NCI-H69 (cell line): ENCODE measurements at regions not wholly inside any gene's neighbourhood (a gene's known extent, or its start where the extent isn't known, plus 50 kb on each side); places are given as distances from the start of the nearest gene placed in this dataset.
A peak's percentile ranks its signal among the peaks of the same experiment; 100 is the strongest.

Experiments
- DNase-seq: peaks from one replicate; lab custom pipeline; 2025; lab: John Stamatoyannopoulos, UW

DNA sequence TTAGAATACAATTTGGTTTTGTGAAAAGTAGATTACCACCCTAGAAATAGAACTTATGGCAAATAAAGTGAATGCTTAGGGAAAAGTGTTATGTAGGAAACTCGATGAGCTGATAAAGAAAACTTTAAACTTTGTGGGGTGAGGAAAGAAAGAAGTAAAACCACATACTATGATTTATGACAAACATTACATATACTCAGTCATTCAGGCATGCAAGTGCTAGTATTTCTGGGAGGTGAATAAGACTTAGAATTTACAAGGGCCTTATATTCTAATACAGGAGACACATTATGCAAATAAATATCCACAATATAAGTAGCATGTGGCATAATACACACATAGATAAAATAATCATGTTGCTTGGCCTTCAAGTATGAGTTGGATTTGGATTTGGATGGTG, 618.1 kb downstream of the XIRP2 start:
- DNase-seq, result no peak

DNA sequence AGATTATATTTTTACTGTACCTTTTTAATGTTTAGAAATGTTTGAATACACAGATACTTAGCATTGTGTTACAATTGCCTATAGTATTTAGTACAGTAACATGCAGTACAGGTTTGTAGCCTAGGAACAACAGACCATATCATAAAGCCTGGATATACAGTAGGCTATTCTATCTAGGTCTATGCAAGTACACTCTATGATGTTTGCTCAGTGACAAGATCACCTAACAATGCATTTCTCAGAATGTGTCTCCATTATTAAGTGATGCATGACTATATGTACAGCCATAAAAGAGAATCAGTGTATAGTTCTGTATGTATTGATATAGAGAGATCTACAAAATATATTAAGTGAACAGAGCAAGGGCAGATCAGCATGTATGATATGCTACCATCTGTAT, 616.4 kb downstream of the XIRP2 start:
- DNase-seq, result peak; percentile 0

DNA sequence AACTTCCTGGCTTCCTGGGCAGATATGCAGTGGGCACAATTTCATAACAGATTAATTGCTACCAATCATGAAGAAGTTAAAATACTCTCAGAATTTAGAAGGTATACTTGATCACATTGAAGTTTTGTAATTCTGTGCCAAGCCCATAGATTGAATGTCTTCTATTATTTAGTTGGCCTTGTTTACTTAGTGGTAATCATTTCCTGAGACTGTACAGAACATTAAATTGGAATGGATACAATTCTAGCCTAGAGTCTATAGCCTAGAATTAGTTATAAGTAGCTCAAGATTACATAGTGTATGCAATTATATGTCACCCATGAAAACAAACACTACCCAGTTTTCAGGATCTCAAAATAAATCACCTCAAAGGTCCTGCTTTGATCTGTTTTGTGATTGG, 615.8 kb downstream of the XIRP2 start:
- DNase-seq, result peak; percentile 38

DNA sequence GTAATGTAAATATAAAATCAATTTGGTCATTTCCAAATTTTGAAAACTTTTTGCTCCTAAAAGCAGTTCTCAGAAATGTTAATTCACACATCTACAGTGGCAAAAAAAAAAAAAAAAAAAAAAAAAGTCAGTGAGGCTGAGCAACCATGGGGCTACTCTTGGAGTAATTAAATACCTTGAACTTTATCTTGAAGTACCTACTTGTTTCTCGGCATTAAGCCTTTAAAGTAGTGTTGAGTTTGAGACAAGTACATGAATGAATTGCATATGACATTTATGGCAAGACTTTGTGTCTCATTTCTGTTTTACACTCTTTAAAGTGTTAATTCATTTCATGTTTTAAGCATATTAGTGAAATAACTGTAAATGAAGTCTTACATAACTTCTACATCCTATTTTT, 613.3 kb downstream of the XIRP2 start:
- DNase-seq, result no peak

DNA sequence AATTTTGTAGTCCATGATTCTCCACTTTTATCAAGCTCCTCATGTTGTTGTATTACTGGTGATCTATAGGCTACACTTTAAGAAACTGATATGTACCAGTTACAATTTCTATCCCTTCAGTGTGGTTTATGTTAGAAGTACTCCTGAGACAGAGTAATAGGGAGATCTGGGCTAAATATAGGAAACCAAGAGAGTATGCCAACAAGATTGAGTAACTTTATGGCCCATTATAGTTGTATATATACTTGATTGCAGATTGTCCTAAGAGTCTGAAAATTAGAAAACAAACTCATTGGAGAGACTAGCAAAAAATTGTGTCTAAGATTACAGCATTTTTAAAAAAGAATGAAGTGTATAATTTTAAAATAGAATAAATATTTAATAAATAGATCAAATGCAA, 605.6 kb downstream of the XIRP2 start:
- DNase-seq, result no peak

DNA sequence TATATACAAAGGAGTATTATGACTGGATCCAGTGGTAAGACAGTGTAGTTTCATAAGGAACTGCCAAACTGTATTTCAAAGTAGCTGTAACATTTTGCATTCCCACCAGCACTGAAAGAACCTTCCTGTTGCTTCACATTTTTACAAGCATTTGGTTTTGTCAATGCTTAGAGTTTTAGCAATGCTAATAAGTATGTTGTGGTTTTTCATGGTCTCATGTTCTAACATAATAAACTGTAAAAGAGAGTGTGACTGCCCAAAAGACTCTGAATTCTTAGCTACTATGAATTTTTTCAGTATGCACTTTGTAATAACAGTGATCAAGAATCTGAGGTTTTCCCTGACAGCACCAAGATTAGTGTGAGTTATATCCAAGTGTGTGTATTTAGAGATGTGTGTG, 604.2 kb downstream of the XIRP2 start:
- no peak for DNase-seq

DNA sequence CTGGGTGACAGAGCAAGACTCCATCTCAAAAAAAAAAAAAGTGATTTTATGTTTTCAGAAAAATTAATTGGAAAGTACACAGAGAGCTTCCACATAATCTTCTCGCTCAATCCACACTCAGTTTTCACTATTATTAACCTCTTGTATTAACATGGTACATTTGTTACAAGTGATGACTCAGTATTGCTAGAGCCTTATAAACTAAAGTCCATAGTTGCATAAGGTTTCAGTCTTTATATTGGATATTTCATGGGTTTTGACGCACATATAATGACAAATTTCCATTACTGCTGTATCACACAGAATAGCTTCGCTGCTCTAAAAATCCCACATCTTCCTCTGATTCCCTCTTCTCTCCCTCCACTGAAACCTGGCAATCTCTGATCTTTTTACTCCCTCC, 603.5 kb downstream of the XIRP2 start:
- no peak for DNase-seq

DNA sequence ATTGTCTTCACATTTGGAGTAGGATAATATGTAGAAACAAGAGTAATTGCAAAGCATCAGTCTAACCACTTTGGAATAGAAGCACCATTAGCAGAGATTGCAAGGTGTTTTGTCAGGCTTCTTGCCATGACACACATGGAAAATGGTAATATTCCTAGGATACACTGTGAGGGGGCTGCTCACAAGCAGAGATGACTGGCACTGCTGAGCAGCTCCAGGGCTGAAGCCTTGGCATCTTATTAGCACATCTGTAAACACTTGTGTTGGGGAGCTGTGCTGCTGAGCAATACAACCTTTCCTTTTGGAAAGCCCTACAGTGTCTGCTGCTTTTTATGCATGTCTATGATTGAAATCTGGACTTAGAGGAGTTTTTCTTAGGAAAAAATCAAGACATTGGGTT, 602.2 kb downstream of the XIRP2 start:
- no peak for DNase-seq

DNA sequence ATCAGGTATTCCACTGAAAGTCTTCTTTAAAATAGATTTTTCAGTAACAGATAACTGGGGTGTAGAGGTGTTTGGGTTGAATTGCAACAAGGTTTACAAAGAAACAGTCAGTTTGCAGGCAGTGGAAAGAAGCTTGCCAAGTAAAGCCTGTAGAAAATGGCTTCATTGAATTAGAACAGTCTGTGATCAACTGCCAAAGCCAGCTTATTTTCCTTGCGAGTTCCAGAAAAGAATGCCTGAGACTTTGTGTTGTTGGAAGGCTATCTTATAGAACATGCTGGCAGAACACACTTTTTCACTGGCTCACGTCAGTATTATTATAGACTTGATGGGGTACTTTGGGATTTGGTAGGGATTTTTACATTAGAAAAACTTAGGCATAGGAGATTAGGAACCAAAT, 601.0 kb downstream of the XIRP2 start:
- DNase-seq, result no peak

DNA sequence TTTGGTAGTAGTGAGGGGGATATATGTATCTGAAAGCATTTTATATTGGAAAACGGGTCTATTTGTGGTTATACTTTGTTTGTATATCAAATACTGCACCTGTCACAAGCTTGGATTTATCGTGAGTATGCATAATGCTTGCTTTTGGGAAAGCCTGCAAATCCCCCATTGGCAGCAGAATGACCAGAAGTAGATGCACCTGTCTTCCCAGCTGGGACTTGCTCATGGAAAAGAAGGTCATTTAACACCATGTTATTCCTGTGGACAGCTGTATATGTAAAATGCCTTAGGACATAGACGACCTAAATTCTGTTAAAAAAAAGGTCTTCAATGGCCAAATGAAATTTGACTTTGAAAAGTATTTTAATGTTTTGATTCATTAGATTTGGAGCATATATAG, 599.4 kb downstream of the XIRP2 start:
- no peak for DNase-seq

DNA sequence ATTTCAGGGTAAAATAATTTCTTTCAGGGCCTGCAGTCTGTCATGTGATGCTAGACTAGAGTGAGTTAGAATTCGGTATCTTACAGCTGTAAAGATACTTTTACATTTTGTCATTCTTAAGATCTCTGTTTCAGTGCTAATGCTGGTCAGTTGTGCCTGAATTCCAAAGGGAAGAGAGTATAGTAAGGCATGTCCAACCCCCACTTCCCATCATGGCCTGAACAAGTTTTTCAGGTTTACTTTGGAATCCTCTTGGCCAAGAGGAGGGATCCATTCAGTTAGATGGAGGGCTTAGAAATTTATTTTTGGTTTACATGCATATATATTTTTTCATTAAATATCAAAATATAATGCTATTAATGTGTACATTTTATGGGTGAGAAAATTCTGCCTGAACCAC, 596.6 kb downstream of the XIRP2 start:
- no peak for DNase-seq

DNA sequence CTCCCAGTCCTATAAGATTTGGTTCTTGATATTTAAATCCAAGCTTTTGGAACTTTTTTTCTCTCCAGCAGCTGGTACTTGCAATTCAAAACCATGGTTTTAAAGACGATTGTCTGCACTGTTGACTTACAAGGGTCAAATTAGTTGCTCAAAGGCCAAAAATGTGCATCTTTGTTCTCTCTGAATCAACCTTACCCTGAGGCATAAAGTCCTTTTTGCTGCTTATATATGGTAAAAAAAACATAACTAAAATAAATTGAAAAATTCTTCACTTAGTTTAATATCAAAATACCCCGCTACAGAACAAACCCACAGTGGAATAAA, 592.7 kb downstream of the XIRP2 start:
- DNase-seq, result no peak

DNA sequence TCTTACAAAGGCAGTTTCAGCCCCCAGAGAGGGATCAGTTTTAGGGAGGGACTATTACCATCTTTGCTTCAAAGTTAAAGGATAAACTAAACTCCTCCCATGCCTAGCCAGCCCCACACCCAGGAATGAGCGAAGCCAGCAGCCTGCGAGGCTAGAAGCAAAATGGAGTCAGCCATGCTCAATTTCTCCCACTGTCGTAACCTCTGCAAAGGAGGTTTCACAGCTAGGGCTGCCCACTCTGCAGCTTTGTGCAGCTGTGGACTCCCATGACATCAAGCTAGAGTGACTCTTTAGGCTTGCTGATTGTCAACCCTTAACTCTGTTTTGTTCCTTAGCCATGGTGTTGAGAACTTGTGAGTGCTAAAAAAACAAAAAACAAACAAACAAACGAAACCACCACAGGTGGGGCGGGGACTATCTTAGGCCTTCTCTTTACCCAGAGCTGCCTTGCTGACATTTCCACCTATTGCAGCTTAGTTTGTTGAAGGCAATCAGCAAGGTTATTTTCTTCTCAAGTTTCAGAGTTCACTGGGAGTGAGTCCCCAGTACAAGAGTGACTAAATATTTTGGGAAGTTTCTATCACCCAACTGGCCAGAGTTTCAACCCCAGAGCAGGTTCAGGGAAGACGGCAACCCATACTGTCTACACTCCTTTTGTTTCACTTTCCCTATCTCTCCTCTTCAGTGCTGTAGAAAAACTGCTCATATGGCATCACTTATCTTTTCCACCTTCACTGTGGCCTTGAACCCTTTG, 592.1 kb downstream of the XIRP2 start:
- no peak for DNase-seq

DNA sequence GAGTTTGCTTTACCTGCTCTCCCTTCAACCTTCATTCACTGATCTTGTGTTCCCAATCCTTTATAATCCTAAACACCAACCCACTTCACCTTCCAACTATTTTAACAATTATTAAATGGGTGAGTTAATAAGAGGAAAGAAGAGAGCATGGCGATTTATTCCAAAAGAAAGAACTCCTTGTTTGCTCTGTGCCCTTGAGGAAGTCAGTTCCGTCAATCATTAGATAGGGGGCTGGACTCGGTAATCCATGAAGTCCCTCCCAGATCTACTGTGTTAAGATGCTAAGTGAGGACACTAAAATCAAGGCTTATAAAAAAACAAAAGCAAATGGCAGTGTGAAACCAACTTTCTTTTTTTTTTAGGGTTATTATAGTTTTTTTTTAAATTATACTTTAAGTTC, 589.9 kb downstream of the XIRP2 start:
- no peak for DNase-seq

DNA sequence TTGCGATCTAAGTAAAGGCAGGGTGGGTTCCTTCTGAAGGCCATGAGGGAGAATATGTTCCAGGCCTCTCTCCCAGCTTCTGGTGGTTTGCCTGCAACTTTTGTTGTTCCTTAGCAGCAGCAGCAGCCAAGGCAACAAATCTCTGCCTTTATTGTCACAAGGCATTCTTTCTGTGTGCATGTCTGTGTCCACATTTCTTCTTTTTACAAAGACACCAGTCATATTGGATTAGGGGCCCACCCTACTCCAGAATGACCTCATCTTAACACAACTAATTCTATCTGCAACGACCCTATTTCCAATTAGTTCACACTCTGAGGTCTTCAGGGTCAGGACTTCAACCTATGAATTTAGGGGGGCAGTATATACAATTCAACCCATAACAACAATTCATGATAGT, 587.5 kb downstream of the XIRP2 start:
- DNase-seq, result no peak

DNA sequence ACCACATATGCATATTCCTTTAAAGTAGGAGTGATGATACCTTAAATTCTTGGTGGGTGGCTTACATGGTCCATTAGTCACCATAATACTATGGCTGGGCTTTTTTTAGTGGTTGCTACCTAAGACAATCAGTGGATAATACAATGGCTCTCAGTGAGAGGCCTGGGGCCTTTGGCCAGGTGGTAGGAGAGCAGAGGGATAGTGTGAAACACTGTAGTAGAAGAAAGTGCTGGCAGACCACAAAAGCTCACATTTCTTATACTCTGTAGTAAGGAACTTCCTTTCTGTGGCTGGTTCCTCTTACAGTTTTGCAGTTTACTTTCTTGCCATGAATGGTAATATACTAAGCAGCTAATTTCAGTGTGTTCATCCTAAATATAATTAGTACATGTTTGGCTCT, 583.5 kb downstream of the XIRP2 start:
- DNase-seq, result no peak

DNA sequence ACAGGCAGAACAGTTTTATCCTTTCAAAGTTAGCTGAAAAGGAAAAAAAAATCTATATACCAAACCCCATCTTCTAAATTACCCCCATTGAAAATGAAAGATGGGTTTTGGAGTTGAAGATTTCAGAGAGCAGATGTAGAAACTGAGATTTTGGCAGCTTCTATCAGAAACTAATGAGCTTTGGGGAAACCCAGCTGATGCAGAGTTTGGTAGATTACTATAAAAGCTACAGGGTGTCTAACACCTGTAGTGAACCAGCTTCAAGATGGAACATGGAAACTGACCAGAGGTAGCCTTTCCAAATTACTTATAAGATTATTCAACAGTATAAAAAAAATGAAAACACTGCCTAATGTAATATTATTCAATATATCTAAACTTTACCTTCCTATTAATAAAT, 583.1 kb downstream of the XIRP2 start:
- DNase-seq, result no peak

DNA sequence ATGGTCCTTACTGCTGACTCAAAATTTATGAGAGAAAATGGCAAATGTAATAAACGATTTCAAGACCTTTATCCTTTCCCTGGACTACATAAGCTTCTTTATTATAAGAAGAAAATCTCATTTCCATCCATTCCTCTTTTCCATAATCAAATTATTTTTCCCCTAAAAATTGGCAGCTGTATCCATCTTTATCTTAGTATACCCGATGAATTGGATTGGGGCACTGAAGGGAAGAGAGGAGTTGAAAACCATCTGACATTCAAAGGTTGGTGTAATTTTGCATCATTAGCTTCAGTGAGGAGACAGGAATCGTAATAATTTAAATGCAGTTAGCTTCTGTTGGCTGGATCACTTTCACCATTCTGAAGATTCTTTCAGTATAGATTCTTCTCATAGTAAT, 574.1 kb downstream of the XIRP2 start:
- no peak for DNase-seq

DNA sequence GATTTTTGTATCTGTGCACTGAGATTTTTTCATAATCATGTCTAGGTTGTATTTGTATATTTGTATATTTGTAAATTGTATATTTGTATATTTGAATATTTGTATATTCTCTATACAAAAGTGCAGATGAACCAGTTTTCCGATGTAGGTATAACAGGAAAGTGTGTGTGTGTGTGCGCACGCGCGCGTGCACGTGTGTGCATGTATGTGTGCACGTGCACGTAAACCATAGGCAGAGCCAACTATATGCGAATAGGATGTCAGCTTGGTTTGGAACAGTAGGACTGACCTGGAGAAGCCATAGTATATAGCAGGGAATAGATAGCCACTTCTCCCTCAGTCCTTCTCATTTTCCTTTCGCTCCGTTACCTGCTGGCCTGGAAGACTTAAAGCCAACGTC, 565.8 kb downstream of the XIRP2 start:
- no peak for DNase-seq

DNA sequence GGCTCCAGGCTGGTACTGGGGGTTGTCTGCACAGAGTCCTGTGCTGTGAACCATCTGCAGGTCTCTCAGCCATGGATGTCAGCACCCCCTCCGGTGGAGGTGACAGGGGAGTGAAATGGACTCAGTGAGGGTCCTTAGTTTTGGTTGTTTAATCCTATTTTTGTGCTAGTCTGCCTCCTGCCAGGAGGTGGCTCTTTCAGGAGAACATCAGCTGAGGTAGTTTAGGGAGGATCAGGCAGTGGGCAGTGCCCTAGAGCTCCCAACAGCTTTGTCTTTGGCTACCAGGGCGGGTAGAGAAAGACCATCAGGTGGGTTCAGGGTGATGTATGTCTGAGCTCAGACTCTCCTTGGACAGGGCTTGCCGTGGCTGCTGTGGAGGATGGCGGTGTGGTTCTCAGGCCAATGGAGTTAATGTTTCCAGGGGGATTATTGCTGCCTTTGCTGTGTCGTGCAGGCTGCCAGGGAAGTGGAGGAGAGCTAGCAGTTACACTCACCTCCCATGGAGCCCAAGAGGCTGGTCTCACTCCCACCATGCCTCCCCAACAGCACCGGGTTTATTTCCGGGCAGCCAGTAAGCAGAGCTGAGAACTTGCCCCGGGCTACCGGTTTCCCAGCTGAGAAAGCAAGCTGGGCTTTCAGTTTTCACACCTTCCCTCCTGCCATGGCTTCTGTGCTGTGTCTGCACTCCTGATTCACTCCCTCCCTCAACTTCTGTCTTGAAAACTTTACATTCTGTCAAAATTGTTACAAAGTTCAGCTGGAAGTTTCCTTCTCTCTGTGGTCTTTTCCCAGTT, 563.4 kb downstream of the XIRP2 start:
- no peak for DNase-seq

DNA sequence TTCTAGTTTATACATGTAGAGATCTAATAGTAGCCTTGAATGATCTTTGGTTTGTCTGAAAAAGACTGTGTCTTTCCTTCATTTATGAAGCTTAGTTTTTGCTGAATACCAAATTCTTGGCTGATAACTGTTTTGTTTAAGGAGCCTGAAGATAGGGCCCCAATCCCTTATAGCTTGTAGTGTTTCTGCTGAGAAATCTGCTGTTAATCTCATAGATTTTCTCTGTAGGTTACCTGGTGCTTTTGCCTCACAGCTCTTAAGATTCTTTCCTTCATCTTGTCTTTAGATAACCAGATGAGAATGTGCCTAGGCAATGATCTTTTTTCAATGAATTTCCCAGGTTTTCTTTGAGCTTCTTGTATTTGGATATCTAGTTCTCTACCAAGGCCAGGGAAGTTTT, 562.1 kb downstream of the XIRP2 start:
- DNase-seq, result no peak

DNA sequence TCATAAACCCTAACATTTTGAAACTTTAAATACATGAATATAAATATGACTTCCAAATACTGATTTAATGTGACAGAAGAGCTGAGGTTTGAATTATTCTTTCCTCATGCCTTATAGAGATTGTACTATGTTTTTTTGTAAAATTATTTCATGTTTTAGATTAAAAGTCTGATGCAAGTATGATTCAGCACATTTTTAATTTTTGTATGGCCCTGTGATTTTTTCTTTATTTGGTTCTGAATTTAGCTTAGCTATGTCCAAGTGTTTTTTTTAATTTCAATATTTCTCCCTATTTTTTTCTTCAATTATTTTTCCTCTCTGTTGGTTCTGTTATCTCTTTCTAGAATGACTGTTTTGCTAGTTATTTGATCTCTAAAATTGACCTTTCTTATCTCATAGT, 552.1 kb downstream of the XIRP2 start:
- no peak for DNase-seq

DNA sequence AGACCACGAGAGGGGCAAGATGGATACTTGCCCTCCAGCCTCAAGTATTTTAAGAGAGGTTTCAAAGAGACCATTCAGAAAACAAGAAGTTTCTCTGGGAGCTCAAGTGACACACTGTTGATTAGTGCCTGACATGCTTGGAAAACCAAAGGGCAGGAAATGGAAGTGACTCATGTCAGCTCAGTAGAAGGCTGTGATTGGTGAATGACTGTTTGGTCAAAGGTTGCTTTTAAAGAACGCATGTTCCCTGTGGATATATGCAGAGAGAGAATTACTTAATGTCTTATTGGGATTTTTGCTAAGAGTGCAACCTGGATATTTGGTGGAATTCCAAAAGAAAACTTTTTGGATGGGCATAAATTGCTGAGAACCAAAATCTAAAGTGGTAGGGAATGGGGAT, 549.9 kb downstream of the XIRP2 start:
- DNase-seq, result no peak

DNA sequence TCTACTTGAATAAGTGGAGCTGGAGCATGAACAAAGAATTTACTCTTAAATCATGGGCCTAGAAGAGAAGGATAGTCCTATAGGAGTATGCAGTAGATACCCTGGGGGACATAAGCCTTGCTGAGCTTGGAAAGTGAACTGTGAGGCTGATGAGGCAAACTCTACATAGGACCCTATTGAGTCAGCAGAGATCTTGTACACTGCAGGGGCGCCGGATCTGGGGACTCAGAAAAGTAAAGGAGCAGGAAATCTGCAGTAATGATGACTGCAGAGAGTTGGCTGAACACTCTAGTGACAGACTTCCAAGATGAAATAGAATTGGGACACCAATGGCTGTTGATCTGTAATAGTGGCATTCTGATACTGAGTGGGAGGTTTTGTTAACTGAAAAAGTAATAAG, 543.7 kb downstream of the XIRP2 start:
- DNase-seq, result no peak
